ENCODE measurements at regions not wholly inside any gene's neighbourhood (a gene's known extent, or its start where the extent isn't known, plus 50 kb on each side); places are given as distances from the start of the nearest gene placed in this dataset.

DNA sequence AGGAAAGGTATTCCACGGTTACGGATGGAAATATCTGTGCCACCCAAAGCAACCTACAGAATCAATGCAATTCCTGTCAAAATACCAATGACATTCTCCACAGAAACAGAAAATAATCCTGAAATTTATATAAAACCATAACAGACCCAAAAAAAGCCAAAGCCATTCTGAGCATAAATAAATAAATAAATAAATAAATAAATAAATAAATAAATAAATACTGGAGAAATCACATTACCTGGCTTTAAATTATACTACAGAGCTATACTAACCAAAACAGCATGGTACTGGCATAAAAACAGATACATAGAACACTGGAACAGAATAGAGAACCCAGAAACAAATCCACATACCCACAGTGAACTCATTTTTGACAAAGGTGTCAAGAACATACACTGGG, 191.9 kb upstream of the DUSP10 start:
- Histone ChIP-seq H2BK15ac (ENCODE audit: low read depth, low read length) (no peak overlapping the region), H3K79me2 (ENCODE audit: insufficient read depth, low read length) (no peaks in the 10 kb centered on the region), H3K9ac (ENCODE audit: extremely low read depth, insufficient read length, low read length) (no peak overlapping the region), H3K9me3 (ENCODE audit: control insufficient read depth, low read depth, low read length) (no peaks in the 10 kb centered on the region), H3K4me1 (ENCODE audit: insufficient read depth, low read length) (no peaks in the 10 kb centered on the region), H3K56ac (ENCODE audit: insufficient read length, low read depth, low read length) (no peak overlapping the region), H4K20me1 (ENCODE audit: control insufficient read depth, insufficient read depth, insufficient read length) (no peaks in the 10 kb centered on the region), H3K4me2 (ENCODE audit: insufficient read depth, insufficient read length, low read length) (no peak overlapping the region), H3K23me2 (ENCODE audit: insufficient read length, low read depth, low read length, poor library complexity, severe bottlenecking) (no peaks in the 10 kb centered on the region), H3K27me3 (ENCODE audit: insufficient read depth, low read length) (no peaks in the 10 kb centered on the region), H3T11ph (ENCODE audit: low read length) (no peak overlapping the region), H3K79me1 (ENCODE audit: insufficient read depth, low read depth, low read length, poor library complexity, severe bottlenecking) (no peaks in the 10 kb centered on the region), H4K8ac (replicated peaks; ENCODE audit: insufficient read length, low read depth, low read length) (no peak overlapping the region), H3K4ac (ENCODE audit: low read depth, low read length) (no peak overlapping the region), H4K91ac (ENCODE audit: insufficient read length, low read depth, low read length) (no peak overlapping the region), H3K27ac (ENCODE audit: insufficient read length, low read depth, low read length) (no peak overlapping the region), H2BK5ac (ENCODE audit: insufficient read length, low read length) (no peak overlapping the region), H3K14ac (ENCODE audit: insufficient read depth, low read length) (no peak overlapping the region), H2AK5ac (ENCODE audit: insufficient read length, low read length) (no peak overlapping the region), H2AFZ (ENCODE audit: low read length) (no peak overlapping the region), H3K23ac (ENCODE audit: insufficient read length, low read depth, low read length) (no peak overlapping the region), H4K5ac (ENCODE audit: insufficient read length, low read depth, low read length) (no peak overlapping the region), H2BK12ac (ENCODE audit: insufficient read length, low read depth, low read length) (no peak overlapping the region), H2BK120ac (ENCODE audit: low read depth, low read length, poor library complexity, severe bottlenecking) (no peak overlapping the region), H2BK20ac (ENCODE audit: low read depth, low read length, poor library complexity, severe bottlenecking) (no peak overlapping the region), H3K18ac (ENCODE audit: insufficient read length, low read depth, low read length) (no peak overlapping the region)
- no CpG with 5 or more reads among the region's 2 CpGs for WGBS (ENCODE audit: extremely low coverage, insufficient read length, low lambda C conversion rate)
- Mint-ChIP-seq H3K27me3 (ENCODE audit: low read depth) (no peaks in the 10 kb centered on the region), H3K4me3 (no peak overlapping the region), H3K27ac (no peak overlapping the region; a peak in 1 of 7 replicates), H3K4me1 (no peaks in the 10 kb centered on the region), H3K9me3 (no peaks in the 10 kb centered on the region; a peak in 2 of 5 replicates), H3K36me3 (ENCODE audit: insufficient read depth in 1 of 3, low read depth in 3 of 3) (no peaks in the 10 kb centered on the region; a peak in 1 of 7 replicates)
- no peak for TF ChIP-seq CTCF (conservative IDR thresholded peaks at IDR 0.05)
- no peak for DNase-seq
